GM19372 (cell line): ENCODE measurements at regions not wholly inside any gene's neighbourhood (a gene's known extent, or its start where the extent isn't known, plus 50 kb on each side); places are given as distances from the start of the nearest gene placed in this dataset.

Source experiments
- ATAC-seq: cut with Tn5 transposase; IDR thresholded peaks from one replicate; pipeline ENCODE4 v1.9.1; 2021; ENCODE audit warnings: mild to moderate bottlenecking, low read depth, moderate library complexity; ENCODE audit not compliant: unreplicated experiment

- no peak for ATAC-seq
Observed at GRCh38 chr10:3439183-3439582, 266.6 kb upstream of the PITRM1 start.

GRCh38 chr10:3438606-3439005, 266.0 kb upstream of the PITRM1 start:
- no peak for ATAC-seq

- no peak for ATAC-seq
Observed at GRCh38 chr10:3435671-3436070, 263.1 kb upstream of the PITRM1 start.

GRCh38 chr10:3433988-3434387, 261.4 kb upstream of the PITRM1 start:
- ATAC-seq, result no peak

GRCh38 chr10:3433131-3433530, 260.5 kb upstream of the PITRM1 start:
- ATAC-seq, result no peak

- ATAC-seq, result no peak
Observed at GRCh38 chr10:3432081-3432825, 259.7 kb upstream of the PITRM1 start.

GRCh38 chr10:3430501-3430900, 257.9 kb upstream of the PITRM1 start:
- ATAC-seq, result no peak

GRCh38 chr10:3429676-3430075, 257.1 kb upstream of the PITRM1 start:
- no peak for ATAC-seq

GRCh38 chr10:3428826-3429225, 256.2 kb upstream of the PITRM1 start:
- ATAC-seq, result no peak

- no peak for ATAC-seq
Observed at GRCh38 chr10:3427950-3428354, 255.4 kb upstream of the PITRM1 start.

- ATAC-seq, result no peak
Observed at GRCh38 chr10:3427347-3427746, 254.8 kb upstream of the PITRM1 start.

- ATAC-seq, result no peak
Observed at GRCh38 chr10:3426190-3426845, 253.7 kb upstream of the PITRM1 start.

GRCh38 chr10:3425716-3426115, 253.1 kb upstream of the PITRM1 start:
- no peak for ATAC-seq

GRCh38 chr10:3425261-3425660, 252.7 kb upstream of the PITRM1 start:
- no peak for ATAC-seq

- no peak for ATAC-seq
Observed at GRCh38 chr10:3424111-3424851, 251.7 kb upstream of the PITRM1 start.

GRCh38 chr10:3423384-3423783, 250.8 kb upstream of the PITRM1 start:
- ATAC-seq, result no peak

GRCh38 chr10:3422282-3422681, 249.7 kb upstream of the PITRM1 start:
- ATAC-seq, result no peak

GRCh38 chr10:3421537-3422257, 249.1 kb upstream of the PITRM1 start:
- ATAC-seq, result no peak

GRCh38 chr10:3420527-3421469, 248.2 kb upstream of the PITRM1 start:
- ATAC-seq, result no peak
